Body of pancreas (tissue), 4 donors: ENCODE measurements at regions not wholly inside any gene's neighbourhood (a gene's known extent, or its start where the extent isn't known, plus 50 kb on each side); places are given as distances from the start of the nearest gene placed in this dataset.

ENCODE experiments used
- ATAC-seq: fragments of 150-250 bp; one replicate; pipeline ENCODE4 v1.9.1; 2016
- DNase-seq, 4 donors: peaks; one replicate each; pipeline ENCODE4 v3.0.0-alpha.2; 2019
- H3K27ac ChIP-seq, 4 donors: fragments of 200-600 bp; sonication (generic); 1 replicate in 3 of 4; 2 replicates in 1 of 4; pipeline versions ENCODE4 v1.5.1 to v1.6.1; 2016 to 2019; ENCODE audit warnings: mild to moderate bottlenecking in 1 of 4, mixed read lengths in 1 of 4, moderate library complexity in 1 of 4
- H3K27me3 ChIP-seq, 2 donors: fragments of 200-600 bp; sonication (generic); one replicate each; pipeline ENCODE4 v1.6.0; 2016; ENCODE audit warnings: mild to moderate bottlenecking in 1 of 2
- H3K36me3 ChIP-seq, 2 donors: fragments of 200-600 bp; sonication (generic); replicated peaks in 1 of 2; 2 replicates each; pipeline ENCODE4 v1.5.1; 2016; ENCODE audit warnings: low read depth in 2 of 2; ENCODE audit not compliant: insufficient read depth in 1 of 2
- H3K4me1 ChIP-seq: fragments of 200-600 bp; sonication (generic); one replicate; pipeline ENCODE4 v1.6.0; 2016
- H3K4me3 ChIP-seq, 2 donors: fragments of 200-600 bp; sonication (generic); 1 replicate in 1 of 2; 2 replicates in 1 of 2; pipeline ENCODE4 v1.5.1; 2016 to 2019
- H3K9me3 ChIP-seq, 3 donors: fragments of 200-600 bp; sonication (generic); 1 replicate in 2 of 3; 2 replicates in 1 of 3; pipeline ENCODE4 v1.5.1; 2016
- POLR2A ChIP-seq, 3 donors: fragments of 450-650 bp; IDR thresholded peaks; one replicate each; pipeline ENCODE4 v1.6.1; 2016; ENCODE audit warnings: antibody characterized with exemption in 3 of 3, mild to moderate bottlenecking in 2 of 3
- WGBS, 2 donors: methylation state at CpG; one replicate each; pipeline ENCODE4 v1.1.5; 2017; 5-methylcytosine and 5-hydroxymethylcytosine counted together
- intact Hi-C: fragments of 100-400 bp; cut with DNase I; formaldehyde crosslinking; loops from one replicate; pipeline ENCODE4 v1.15.1; 2023
- TF ChIP-seq, protein P1 (sequence below), 7 experiments: fragments of 450-650 bp in 4 of 7; fragments of 200-600 bp in 3 of 7; sonication (generic) in 3 of 7; IDR thresholded peaks; one replicate each; pipeline ENCODE4 v1.5.1; 2016 to 2019; ENCODE audit warnings: antibody characterized with exemption in 7 of 7

DNA sequence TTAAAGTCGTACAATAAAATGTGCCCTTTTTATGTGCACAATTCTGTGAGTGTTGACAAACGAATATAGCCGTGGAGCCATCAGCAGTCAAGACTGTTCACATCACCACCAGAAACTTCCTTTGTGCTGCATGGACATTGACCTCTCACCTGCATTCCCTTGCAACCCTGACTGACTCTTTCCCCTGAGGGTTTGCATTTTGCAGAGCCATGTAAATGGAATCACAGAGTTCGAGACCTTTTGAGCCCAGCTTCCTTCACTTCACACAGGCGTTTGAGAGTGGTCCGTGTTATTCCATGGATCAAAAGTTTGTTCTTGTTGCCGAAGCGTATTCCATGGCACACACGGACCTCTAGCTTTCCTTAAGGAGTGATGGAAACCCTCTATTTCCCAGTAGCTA lies 328.2 kb downstream of the DRD1 start:
- no peak overlapping the region for H3K27ac ChIP-seq
- no peaks in the 10 kb centered on the region for H3K4me1 ChIP-seq
- H3K36me3 ChIP-seq: no peaks in the 10 kb centered on the region
- DNase-seq (no peak), ATAC-seq (no peak)
- WGBS, 2 donors: 49 to 59% methylated on average over 9 of the region's 9 CpGs
- no peaks in the 10 kb centered on the region for H3K27me3 ChIP-seq
- H3K9me3 ChIP-seq: no peaks in the 10 kb centered on the region
- TF ChIP-seq, protein P1, sequence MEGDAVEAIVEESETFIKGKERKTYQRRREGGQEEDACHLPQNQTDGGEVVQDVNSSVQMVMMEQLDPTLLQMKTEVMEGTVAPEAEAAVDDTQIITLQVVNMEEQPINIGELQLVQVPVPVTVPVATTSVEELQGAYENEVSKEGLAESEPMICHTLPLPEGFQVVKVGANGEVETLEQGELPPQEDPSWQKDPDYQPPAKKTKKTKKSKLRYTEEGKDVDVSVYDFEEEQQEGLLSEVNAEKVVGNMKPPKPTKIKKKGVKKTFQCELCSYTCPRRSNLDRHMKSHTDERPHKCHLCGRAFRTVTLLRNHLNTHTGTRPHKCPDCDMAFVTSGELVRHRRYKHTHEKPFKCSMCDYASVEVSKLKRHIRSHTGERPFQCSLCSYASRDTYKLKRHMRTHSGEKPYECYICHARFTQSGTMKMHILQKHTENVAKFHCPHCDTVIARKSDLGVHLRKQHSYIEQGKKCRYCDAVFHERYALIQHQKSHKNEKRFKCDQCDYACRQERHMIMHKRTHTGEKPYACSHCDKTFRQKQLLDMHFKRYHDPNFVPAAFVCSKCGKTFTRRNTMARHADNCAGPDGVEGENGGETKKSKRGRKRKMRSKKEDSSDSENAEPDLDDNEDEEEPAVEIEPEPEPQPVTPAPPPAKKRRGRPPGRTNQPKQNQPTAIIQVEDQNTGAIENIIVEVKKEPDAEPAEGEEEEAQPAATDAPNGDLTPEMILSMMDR (IDR thresholded peaks at IDR 0.05): no peak
- TF ChIP-seq POLR2A (IDR thresholded peaks at IDR 0.05): no peak
- intact Hi-C loops: no loop called here
- no peak overlapping the region for H3K4me3 ChIP-seq

DNA sequence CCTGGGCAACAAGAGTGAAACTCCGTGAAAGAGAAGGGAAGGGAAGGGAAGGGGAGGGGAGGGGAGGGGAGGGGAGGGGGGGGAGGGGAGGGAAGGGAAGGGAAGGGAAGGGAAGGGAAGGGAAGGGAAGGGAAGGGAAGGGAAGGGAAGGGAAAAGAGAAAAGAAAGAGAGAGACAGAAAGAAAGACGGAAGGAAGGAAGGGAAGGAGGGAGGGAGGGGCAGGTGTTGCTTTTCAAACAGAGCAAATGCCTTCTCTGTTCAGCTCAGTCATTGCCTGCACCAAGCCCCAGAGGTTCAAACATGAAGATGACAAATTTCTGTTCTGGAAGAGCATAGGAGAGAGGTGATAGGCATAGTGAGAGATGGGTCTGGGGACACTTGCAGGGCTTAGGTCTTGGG lies 330.0 kb downstream of the DRD1 start:
- intact Hi-C loops: no loop called here
- H3K27me3 ChIP-seq: no peaks in the 10 kb centered on the region
- DNase-seq: no peak
- TF ChIP-seq, protein P1 (IDR thresholded peaks at IDR 0.05): no peak
- TF ChIP-seq POLR2A (IDR thresholded peaks at IDR 0.05): no peak
- WGBS, 2 donors: 71 to 89% methylated on average over 1 to 2 of the region's 2 CpGs
- no peak for ATAC-seq
- H3K9me3 ChIP-seq: no peaks in the 10 kb centered on the region
- H3K27ac ChIP-seq: no peak overlapping the region
- H3K4me3 ChIP-seq: no peak overlapping the region
- H3K4me1 ChIP-seq: no peaks in the 10 kb centered on the region
- no peaks in the 10 kb centered on the region for H3K36me3 ChIP-seq

DNA sequence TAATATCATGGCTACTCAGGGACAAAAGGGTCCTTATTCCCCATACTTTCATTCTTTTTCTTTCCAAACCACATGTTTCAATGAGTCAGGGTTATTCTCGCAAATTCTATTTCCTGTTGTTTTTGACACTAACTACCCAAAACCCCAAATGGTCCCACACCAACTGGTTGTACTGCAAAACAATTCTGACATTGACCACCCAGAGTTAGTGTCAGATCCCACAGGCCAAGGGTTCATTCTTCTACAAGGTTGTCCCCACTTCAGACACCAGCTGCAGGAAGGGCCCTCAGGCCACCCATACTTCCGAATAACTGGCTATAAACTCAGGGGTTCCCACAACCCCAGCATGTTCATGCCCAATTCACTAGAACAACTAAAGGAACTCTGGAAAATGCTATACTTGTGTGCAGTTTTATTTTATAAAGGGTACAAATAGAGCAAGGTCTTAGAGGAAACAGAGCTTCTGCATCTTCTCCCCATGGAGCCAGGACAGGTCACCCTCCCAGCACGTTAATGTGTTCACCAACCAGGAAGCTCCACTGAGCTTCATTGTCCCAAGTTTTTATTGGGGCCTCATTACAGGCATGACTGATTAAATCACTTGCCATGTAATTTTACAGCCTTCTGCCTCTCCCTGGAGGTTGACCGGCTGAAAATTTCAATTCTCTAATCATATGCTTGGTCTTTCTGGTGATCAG lies 334.8 kb downstream of the DRD1 start:
- intact Hi-C loops: no loop called here
- no peaks in the 10 kb centered on the region for H3K4me1 ChIP-seq
- H3K27ac ChIP-seq: no peak overlapping the region
- DNase-seq: no peak
- 81 to 86% methylated on average over 4 of the region's 4 CpGs for WGBS, 2 donors
- no peaks in the 10 kb centered on the region for H3K9me3 ChIP-seq
- H3K4me3 ChIP-seq: no peak overlapping the region
- H3K36me3 ChIP-seq: no peaks in the 10 kb centered on the region
- no peaks in the 10 kb centered on the region for H3K27me3 ChIP-seq
- TF ChIP-seq, protein P1 (IDR thresholded peaks at IDR 0.05): no peak
- no peak for TF ChIP-seq POLR2A (IDR thresholded peaks at IDR 0.05)
- ATAC-seq: no peak

DNA sequence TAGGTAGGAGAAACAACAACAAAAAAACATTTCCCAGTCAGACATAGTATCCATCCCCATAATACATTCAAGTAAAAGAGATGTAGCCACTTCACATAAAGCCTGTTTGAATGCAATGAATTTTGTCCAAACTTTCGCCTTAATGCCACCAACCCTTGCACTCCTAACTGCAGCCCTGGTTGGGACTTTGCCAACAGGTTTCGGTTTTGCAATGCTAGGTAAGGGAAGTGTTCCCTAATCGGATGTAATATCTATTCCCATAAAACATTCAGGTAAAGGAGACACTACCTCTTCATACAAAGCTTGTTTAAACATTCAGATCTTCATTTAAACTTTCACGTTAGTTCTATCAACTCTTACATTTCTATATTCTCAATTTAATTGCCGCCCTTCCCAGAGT lies 336.1 kb downstream of the DRD1 start:
- intact Hi-C loops: no loop called here
- Histone ChIP-seq H3K27me3 (no peaks in the 10 kb centered on the region), H3K4me1 (no peaks in the 10 kb centered on the region), H3K9me3 (no peaks in the 10 kb centered on the region), H3K4me3 (no peak overlapping the region), H3K27ac (no peak overlapping the region), H3K36me3 (no peaks in the 10 kb centered on the region)
- TF ChIP-seq, protein P1 (IDR thresholded peaks at IDR 0.05): no peak
- no peak for TF ChIP-seq POLR2A (IDR thresholded peaks at IDR 0.05)
- no peak for ATAC-seq
- WGBS, 2 donors: 68 to 76% methylated on average over 5 of the region's 5 CpGs
- DNase-seq: no peak

DNA sequence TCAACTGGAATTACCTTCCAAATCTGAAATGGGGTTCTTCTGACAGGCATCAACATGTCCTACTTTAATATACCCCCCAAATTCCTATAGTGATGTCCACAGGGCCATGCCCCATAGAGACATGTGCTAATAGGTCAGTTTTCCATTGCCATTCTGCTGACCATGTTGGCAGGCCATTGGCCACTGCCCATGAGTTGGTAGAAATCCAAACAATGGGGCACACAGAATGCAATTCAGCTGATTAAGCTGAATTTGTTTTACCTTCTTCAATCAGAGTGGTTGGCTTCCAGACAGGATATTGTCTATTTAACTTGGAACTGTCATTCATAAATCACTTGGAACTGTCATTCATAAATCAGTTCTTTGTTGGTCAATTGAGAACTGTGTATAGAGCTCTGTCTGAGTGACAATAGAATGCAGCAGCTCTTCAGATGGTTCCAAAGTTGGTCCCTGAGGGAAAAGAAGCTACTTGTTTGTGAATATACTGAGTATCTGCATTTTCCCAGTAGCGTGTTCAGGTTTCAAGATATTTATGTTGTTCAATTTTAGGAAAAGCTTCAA lies 336.9 kb downstream of the DRD1 start:
- Histone ChIP-seq H3K4me3 (no peak overlapping the region), H3K27ac (no peak overlapping the region), H3K4me1 (no peaks in the 10 kb centered on the region), H3K9me3 (no peaks in the 10 kb centered on the region), H3K36me3 (no peaks in the 10 kb centered on the region), H3K27me3 (no peaks in the 10 kb centered on the region)
- intact Hi-C loops: no loop called here
- 86 to 90% methylated on average over 1 of the region's 1 CpG for WGBS, 2 donors
- DNase-seq (no peak), ATAC-seq (no peak)
- TF ChIP-seq POLR2A (IDR thresholded peaks at IDR 0.05): no peak
- TF ChIP-seq, protein P1 (IDR thresholded peaks at IDR 0.05): no peak
